K562 (cell line): ENCODE measurements at regions not wholly inside any gene's neighbourhood (a gene's known extent, or its start where the extent isn't known, plus 50 kb on each side); places are given as distances from the start of the nearest gene placed in this dataset.

ENCODE experiments used
- ATAC-seq: fragments of 200-7000 bp; cut with Tn5 transposase; 3 replicates; pipeline ENCODE4 v1.9.1; 2020; ENCODE audit warnings: moderate library complexity
- BruUV-seq: library from RNA; stranded (reverse); fragments of 400-500 nt; replicated peaks from 2 replicates; lab custom pipeline; 2021; lab: Mats Ljungman, UMichigan
- CTCF ChIA-PET: fragments of 300-600 bp; formaldehyde crosslinking; extraction: SDS; loops from one replicate; lab custom pipeline; 2021; ENCODE audit warnings: low intra/inter-chr PET ratio; lab: Yijun Ruan, JAX
- POLR2A ChIA-PET: fragments of 300-600, 350-650 bp; sonication (Branson Sonifier 250); formaldehyde crosslinking; extraction: SDS; loops from one replicate; lab custom pipeline; 2021; ENCODE audit warnings: antibody characterized with exemption, inconsistent platforms; lab: Yijun Ruan, JAX
- DNase-seq, 4 experiments: peaks; one replicate each; pipeline versions ENCODE4 v3.0.0 to v3.0.0-alpha.2; 2011 to 2018; ENCODE audit warnings: low spot score in 3 of 4, mixed read lengths in 3 of 4; ENCODE audit errors: extremely low read depth in 1 of 4
- FAIRE-seq: peaks from 2 replicates; lab custom pipeline; 2011; peaks lifted over from hg19 to GRCh38; lab: Jason Lieb, UNC
- H2AFZ ChIP-seq: 2 replicates; pipeline ENCODE4 v1.6.0; 2011; ENCODE audit warnings: low read depth, low read length, control low read depth, inconsistent platforms
- H3K27ac ChIP-seq: fragments of 200-600 bp; 3 replicates; pipeline ENCODE4 v1.8.0; 2011; ENCODE audit warnings: low read depth, mild to moderate bottlenecking, control low read depth, inconsistent platforms, low read length, moderate library complexity, mixed read lengths; ENCODE audit errors: extremely low read depth
- H3K27me3 ChIP-seq, 2 experiments: fragments of 300-600 bp in 1 of 2; 2 replicates in 1 of 2; 3 replicates in 1 of 2; pipeline versions ENCODE4 v1.6.0 to v1.8.0; 2011; ENCODE audit warnings: inconsistent platforms in 2 of 2, low read length in 2 of 2, mild to moderate bottlenecking in 1 of 2, mixed read lengths in 1 of 2, moderate library complexity in 1 of 2; ENCODE audit not compliant: control insufficient read depth in 2 of 2, insufficient read depth in 2 of 2
- H3K36me3 ChIP-seq: fragments of 300-600 bp; 3 replicates; pipeline ENCODE4 v1.8.0; 2011; ENCODE audit warnings: mild to moderate bottlenecking, low read length, inconsistent platforms; ENCODE audit not compliant: control insufficient read depth, insufficient read depth
- H3K4me1 ChIP-seq, 2 experiments: fragments of 200-600 bp in 1 of 2; replicated peaks in 1 of 2; 2 replicates in 1 of 2; 3 replicates in 1 of 2; pipeline versions ENCODE4 v1.5.1 to v1.8.0; 2011; ENCODE audit warnings: inconsistent platforms in 2 of 2, low read length in 2 of 2, mild to moderate bottlenecking in 1 of 2, mixed read lengths in 1 of 2, moderate library complexity in 1 of 2; ENCODE audit not compliant: control insufficient read depth in 2 of 2, insufficient read depth in 2 of 2
- H3K4me2 ChIP-seq: 2 replicates; pipeline ENCODE4 v1.6.1; 2011; ENCODE audit warnings: low read length, control low read depth, inconsistent platforms, mixed read lengths; ENCODE audit not compliant: insufficient read depth
- H3K4me3 ChIP-seq: fragments of 200-600 bp; sonication (generic), shearing (Covaris generic); 2 replicates; pipeline ENCODE4 v1.5.1; 2016; ENCODE audit warnings: control low read depth, inconsistent platforms
- H3K79me2 ChIP-seq: fragments of 200-600 bp; 3 replicates; pipeline ENCODE4 v1.8.0; 2011; ENCODE audit warnings: low read length, inconsistent platforms; ENCODE audit not compliant: control insufficient read depth, insufficient read depth
- H3K9ac ChIP-seq, 2 experiments: 2 replicates each; pipeline versions ENCODE4 v1.6.0 to v1.6.1; 2011; ENCODE audit warnings: low read depth in 2 of 2, low read length in 2 of 2, control low read depth in 1 of 2, inconsistent platforms in 1 of 2, mild to moderate bottlenecking in 1 of 2, mixed read lengths in 1 of 2; ENCODE audit not compliant: insufficient read depth in 1 of 2
- H3K9me1 ChIP-seq: one replicate; pipeline ENCODE4 v1.6.0; 2011; ENCODE audit warnings: inconsistent platforms, mild to moderate bottlenecking, low read length, moderate library complexity; ENCODE audit not compliant: control insufficient read depth, insufficient read depth
- H3K9me3 ChIP-seq: replicated peaks from 2 replicates; pipeline ENCODE4 v1.5.1; 2011; ENCODE audit warnings: low read depth, low read length, inconsistent platforms; ENCODE audit not compliant: control insufficient read depth, insufficient read depth
- H4K20me1 ChIP-seq: replicated peaks from 2 replicates; pipeline ENCODE4 v1.6.1; 2011; ENCODE audit warnings: low read length, inconsistent platforms, mixed read lengths; ENCODE audit not compliant: control insufficient read depth, insufficient read depth
- ATF1 ChIP-seq, 2 experiments: fragments of 450-650 bp in 1 of 2; IDR thresholded peaks; 2 replicates each; pipeline ENCODE4 v1.6.1; 2016; ENCODE audit warnings: missing compliant biosample characterization in 1 of 2, missing genetic modification characterization in 1 of 2
- GTF2B ChIP-seq: IDR thresholded peaks from 2 replicates; pipeline ENCODE4 v1.6.1; 2011; ENCODE audit not compliant: insufficient read length; ENCODE audit errors: extremely low read depth
- JUNB ChIP-seq: fragments of 450-650 bp; formaldehyde crosslinking; conservative IDR thresholded peaks from 2 replicates; pipeline ENCODE4 v1.4.0; 2020; ENCODE audit warnings: mild to moderate bottlenecking
- KDM4B ChIP-seq, 2 experiments: fragments of 450-650 bp in 1 of 2; sonication (generic) in 1 of 2; IDR thresholded peaks; 2 replicates each; pipeline ENCODE4 v1.6.1; 2016 to 2017; ENCODE audit warnings: borderline replicate concordance in 2 of 2, antibody characterized with exemption in 1 of 2, low read depth in 1 of 2, mild to moderate bottlenecking in 1 of 2
- MYBL2 ChIP-seq, 2 experiments: fragments of 450-650 bp in 1 of 2; sonication (generic) in 1 of 2; formaldehyde crosslinking in 1 of 2; IDR thresholded peaks; 2 replicates each; pipeline versions ENCODE4 v1.6.1 to v1.8.1; 2017 to 2022; ENCODE audit warnings: borderline replicate concordance in 1 of 2, inconsistent platforms in 1 of 2, low read depth in 1 of 2, mild to moderate bottlenecking in 1 of 2, missing genetic modification reagents in 1 of 2, moderate library complexity in 1 of 2
- POLR3G ChIP-seq: IDR thresholded peaks from 2 replicates; pipeline ENCODE4 v1.6.1; 2011; ENCODE audit not compliant: insufficient read length, insufficient replicate concordance; ENCODE audit errors: extremely low read depth
- RBM39 ChIP-seq: fragments of 200-400 bp; formaldehyde crosslinking; optimal IDR thresholded peaks from 2 replicates; pipeline ENCODE3; 2018; ENCODE audit warnings: low read depth, low read length
- SAFB ChIP-seq: fragments of 200-400 bp; formaldehyde crosslinking; IDR thresholded peaks from 2 replicates; pipeline ENCODE4 v1.6.1; 2017; ENCODE audit warnings: low read depth, low read length, borderline replicate concordance
- STAT6 ChIP-seq: sonication (generic); formaldehyde crosslinking; IDR thresholded peaks from 2 replicates; pipeline ENCODE4 v1.8.1; 2023; ENCODE audit warnings: mild to moderate bottlenecking, missing genetic modification reagents
- ZNF146 ChIP-seq: IDR thresholded peaks from one replicate; pipeline ENCODE4 v1.6.1; 2018; ENCODE audit warnings: missing compliant biosample characterization; ENCODE audit not compliant: unreplicated experiment
- ZNF431 ChIP-seq: sonication (generic); formaldehyde crosslinking; IDR thresholded peaks from 2 replicates; pipeline ENCODE4 v1.8.0; 2022; ENCODE audit warnings: mild to moderate bottlenecking, missing genetic modification reagents
- ZNF561 ChIP-seq: fragments of 450-650 bp; formaldehyde crosslinking; conservative IDR thresholded peaks from 2 replicates; pipeline ENCODE4 v1.4.0; 2020; ENCODE audit warnings: mild to moderate bottlenecking, moderate library complexity
- ZSCAN32 ChIP-seq: fragments of 450-650 bp; formaldehyde crosslinking; IDR thresholded peaks from 2 replicates; pipeline ENCODE4 v1.4.0; 2020; ENCODE audit warnings: mild to moderate bottlenecking, moderate library complexity
- WGBS: fragments of 100-300 bp; shearing (Covaris generic); methylation state at CpG from one replicate; pipeline ENCODE4 v1.1.6; 2016; ENCODE audit warnings: low coverage, mixed read lengths; ENCODE audit not compliant: insufficient coverage; ENCODE audit errors: missing lambda C conversion rate; 5-methylcytosine and 5-hydroxymethylcytosine counted together
- in situ Hi-C: fragments of 300-500 bp; cut with MboI; formaldehyde crosslinking; loops from 4 replicates; pipeline ENCODE4 v1.15.0; 2018; ENCODE audit warnings: inconsistent platforms, mixed read lengths
- intact Hi-C: fragments of 100-400 bp; cut with micrococcal nuclease; formaldehyde crosslinking; loops from 2 replicates; pipeline ENCODE4 v1.14.2; 2022
- TF ChIP-seq, protein P1 (sequence below): fragments of 250-450 bp; sonication (Bioruptor Pico); IDR thresholded peaks from 2 replicates; pipeline ENCODE4 v1.9.0; 2021; ENCODE audit warnings: mild to moderate bottlenecking
- TF ChIP-seq, protein P2 (sequence below), 2 experiments: IDR thresholded peaks in 1 of 2; conservative IDR thresholded peaks in 1 of 2; 2 replicates each; pipeline ENCODE4 v1.6.1; 2016; ENCODE audit warnings: low read depth in 2 of 2, mild to moderate bottlenecking in 1 of 2, missing compliant biosample characterization in 1 of 2, missing genetic modification characterization in 1 of 2, moderate library complexity in 1 of 2

- TF ChIP-seq ZNF431 (CRISPR knock-in tag) (no peak), POLR3G (no peak), GTF2B (no peak), ZNF146 (CRISPR knock-in tag) (no peak), MYBL2 (IDR thresholded peaks at IDR 0.05; ENCODE audit: low read depth) (no peak), MYBL2 (CRISPR knock-in tag; IDR thresholded peaks at IDR 0.05; ENCODE audit: borderline replicate concordance) (no peak), STAT6 (CRISPR knock-in tag) (no peak), JUNB (no peak), SAFB (no peak), ZNF561 (no peak), RBM39 (no peak), KDM4B (IDR thresholded peaks at IDR 0.05; ENCODE audit: borderline replicate concordance in 2 of 2, low read depth in 1 of 2) (no peak), ATF1 (CRISPR knock-in tag; IDR thresholded peaks at IDR 0.05) (no peak), ATF1 (tag; IDR thresholded peaks at IDR 0.05) (no peak), ZSCAN32 (CRISPR knock-in tag) (no peak)
- TF ChIP-seq, protein P1, sequence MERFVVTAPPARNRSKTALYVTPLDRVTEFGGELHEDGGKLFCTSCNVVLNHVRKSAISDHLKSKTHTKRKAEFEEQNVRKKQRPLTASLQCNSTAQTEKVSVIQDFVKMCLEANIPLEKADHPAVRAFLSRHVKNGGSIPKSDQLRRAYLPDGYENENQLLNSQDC (CRISPR knock-in tag), result no peak
- TF ChIP-seq, protein P2, sequence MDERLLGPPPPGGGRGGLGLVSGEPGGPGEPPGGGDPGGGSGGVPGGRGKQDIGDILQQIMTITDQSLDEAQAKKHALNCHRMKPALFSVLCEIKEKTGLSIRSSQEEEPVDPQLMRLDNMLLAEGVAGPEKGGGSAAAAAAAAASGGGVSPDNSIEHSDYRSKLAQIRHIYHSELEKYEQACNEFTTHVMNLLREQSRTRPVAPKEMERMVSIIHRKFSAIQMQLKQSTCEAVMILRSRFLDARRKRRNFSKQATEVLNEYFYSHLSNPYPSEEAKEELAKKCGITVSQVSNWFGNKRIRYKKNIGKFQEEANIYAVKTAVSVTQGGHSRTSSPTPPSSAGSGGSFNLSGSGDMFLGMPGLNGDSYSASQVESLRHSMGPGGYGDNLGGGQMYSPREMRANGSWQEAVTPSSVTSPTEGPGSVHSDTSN (CRISPR knock-in tag; IDR thresholded peaks at IDR 0.05; ENCODE audit: low read depth), result no peak
- TF ChIP-seq, protein P2 (tag; conservative IDR thresholded peaks at IDR 0.05; ENCODE audit: low read depth), result no peak
- TF ChIP-seq, all 486 proteins: peak for 0
- no peaks in the 10 kb centered on the region for H3K4me1 ChIP-seq
- in situ Hi-C loops, result no loop called here
- peaks cover 13 to 60% of the 10 kb centered on the region in 2 experiments; a peak in 4 of 5 replicates for H3K27me3 ChIP-seq
- DNase-seq, result no peak
- H4K20me1 ChIP-seq, result no peaks in the 10 kb centered on the region
- H3K9me1 ChIP-seq, result no peaks in the 10 kb centered on the region
- ChIA-PET POLR2A (no interaction called here), CTCF (no interaction called here)
- no peaks in the 10 kb centered on the region for H3K79me2 ChIP-seq
- H3K27ac ChIP-seq, result no peak overlapping the region
- no peak overlapping the region for H2AFZ ChIP-seq
- ATAC-seq, result no peak
- WGBS, result under 1% methylated on average over 16 of the region's 16 CpGs
- no TSS peak for BruUV-seq
- no peak overlapping the region for H3K9ac ChIP-seq
- no peaks in the 10 kb centered on the region for H3K9me3 ChIP-seq
- H3K4me3 ChIP-seq, result no peak overlapping the region
- no peak for FAIRE-seq
- intact Hi-C loops, result no loop called here
- H3K36me3 ChIP-seq, result no peaks in the 10 kb centered on the region
- no peak overlapping the region for H3K4me2 ChIP-seq
Observed at GRCh38 chr16:86772671-86773353, 194.5 kb downstream of the FOXL1 start.
